H9 (cell line): ENCODE measurements at regions not wholly inside any gene's neighbourhood (a gene's known extent, or its start where the extent isn't known, plus 50 kb on each side); places are given as distances from the start of the nearest gene placed in this dataset.

Experiments used
- DNase-seq: peaks from one replicate; pipeline ENCODE4 v3.0.0-alpha.2; 2017
- H2AFZ ChIP-seq: one replicate; pipeline ENCODE4 v1.6.1; 2013; ENCODE audit warnings: mild to moderate bottlenecking, low read length, control low read depth, moderate library complexity
- H2AK5ac ChIP-seq: 2 replicates; pipeline ENCODE4 v1.6.1; 2013; ENCODE audit warnings: low read length, control low read depth, mixed read lengths; ENCODE audit not compliant: insufficient read length
- H2BK120ac ChIP-seq: one replicate; pipeline ENCODE4 v1.6.1; 2013; ENCODE audit warnings: low read depth, mild to moderate bottlenecking, low read length, control low read depth, inconsistent platforms; ENCODE audit not compliant: poor library complexity, severe bottlenecking
- H2BK12ac ChIP-seq: 2 replicates; pipeline ENCODE4 v1.6.1; 2013; ENCODE audit warnings: low read length, control low read depth, mixed read lengths, low read depth; ENCODE audit not compliant: insufficient read length
- H2BK15ac ChIP-seq: 2 replicates; pipeline ENCODE4 v1.6.1; 2013; ENCODE audit warnings: low read depth, low read length, control low read depth
- H2BK20ac ChIP-seq: one replicate; pipeline ENCODE4 v1.6.1; 2013; ENCODE audit warnings: low read depth, mild to moderate bottlenecking, low read length, control low read depth, inconsistent platforms; ENCODE audit not compliant: poor library complexity, severe bottlenecking
- H2BK5ac ChIP-seq: 2 replicates; pipeline ENCODE4 v1.6.1; 2013; ENCODE audit warnings: low read length, control low read depth, mixed read lengths; ENCODE audit not compliant: insufficient read length
- H3K14ac ChIP-seq: 2 replicates; pipeline ENCODE4 v1.6.1; 2013; ENCODE audit warnings: low read length, control low read depth; ENCODE audit not compliant: insufficient read depth
- H3K18ac ChIP-seq: 2 replicates; pipeline ENCODE4 v1.6.1; 2013; ENCODE audit warnings: low read depth, mild to moderate bottlenecking, mixed read lengths, low read length, control low read depth; ENCODE audit not compliant: insufficient read length
- H3K23ac ChIP-seq: 2 replicates; pipeline ENCODE4 v1.6.1; 2013; ENCODE audit warnings: low read length, control low read depth, mixed read lengths, low read depth; ENCODE audit not compliant: insufficient read length
- H3K23me2 ChIP-seq: 2 replicates; pipeline ENCODE4 v1.6.1; 2013; ENCODE audit warnings: low read depth, mild to moderate bottlenecking, mixed read lengths, low read length, control low read depth; ENCODE audit not compliant: insufficient read length, poor library complexity, severe bottlenecking
- H3K27ac ChIP-seq: 2 replicates; pipeline ENCODE4 v1.5.1; 2013; ENCODE audit warnings: low read length, control low read depth, mixed read lengths, low read depth; ENCODE audit not compliant: insufficient read length
- H3K27me3 ChIP-seq: 2 replicates; pipeline ENCODE4 v1.6.1; 2013; ENCODE audit warnings: low read length, control low read depth, inconsistent platforms; ENCODE audit not compliant: insufficient read depth
- H3K4ac ChIP-seq: 2 replicates; pipeline ENCODE4 v1.6.1; 2013; ENCODE audit warnings: low read depth, mild to moderate bottlenecking, control low read depth, inconsistent platforms, low read length, moderate library complexity
- H3K4me1 ChIP-seq: 2 replicates; pipeline ENCODE4 v1.6.1; 2013; ENCODE audit warnings: low read length, control low read depth, inconsistent platforms; ENCODE audit not compliant: insufficient read depth
- H3K4me2 ChIP-seq: 2 replicates; pipeline ENCODE4 v1.6.1; 2013; ENCODE audit warnings: low read length, control low read depth, mixed read lengths; ENCODE audit not compliant: insufficient read length, insufficient read depth
- H3K56ac ChIP-seq: 2 replicates; pipeline ENCODE4 v1.6.1; 2013; ENCODE audit warnings: low read depth, mild to moderate bottlenecking, mixed read lengths, low read length, control low read depth; ENCODE audit not compliant: insufficient read length
- H3K79me1 ChIP-seq: 2 replicates; pipeline ENCODE4 v1.6.1; 2013; ENCODE audit warnings: low read depth, mild to moderate bottlenecking, moderate library complexity, low read length, control low read depth, inconsistent platforms; ENCODE audit not compliant: insufficient read depth, poor library complexity, severe bottlenecking
- H3K79me2 ChIP-seq: 2 replicates; pipeline ENCODE4 v1.6.1; 2013; ENCODE audit warnings: low read length, control low read depth, inconsistent platforms; ENCODE audit not compliant: insufficient read depth
- H3K9ac ChIP-seq: 2 replicates; pipeline ENCODE4 v1.6.1; 2013; ENCODE audit warnings: low read length, control low read depth, mixed read lengths; ENCODE audit not compliant: insufficient read length; ENCODE audit errors: extremely low read depth
- H3K9me3 ChIP-seq: one replicate; pipeline ENCODE4 v1.6.1; 2013; ENCODE audit warnings: low read depth, low read length, inconsistent platforms; ENCODE audit not compliant: control insufficient read depth
- H3T11ph ChIP-seq: one replicate; pipeline ENCODE4 v1.6.1; 2013; ENCODE audit warnings: mild to moderate bottlenecking, low read length, control low read depth, inconsistent platforms
- H4K20me1 ChIP-seq: one replicate; pipeline ENCODE4 v1.6.1; 2013; ENCODE audit not compliant: control insufficient read depth, insufficient read length, insufficient read depth
- H4K5ac ChIP-seq: 2 replicates; pipeline ENCODE4 v1.6.1; 2013; ENCODE audit warnings: low read depth, mild to moderate bottlenecking, mixed read lengths, low read length, control low read depth; ENCODE audit not compliant: insufficient read length
- H4K8ac ChIP-seq: replicated peaks from 2 replicates; pipeline ENCODE4 v1.6.1; 2013; ENCODE audit warnings: low read length, control low read depth, mixed read lengths, low read depth; ENCODE audit not compliant: insufficient read length
- H4K91ac ChIP-seq: 2 replicates; pipeline ENCODE4 v1.6.1; 2013; ENCODE audit warnings: low read depth, mild to moderate bottlenecking, moderate library complexity, mixed read lengths, low read length, control low read depth; ENCODE audit not compliant: insufficient read length
- H3K27ac Mint-ChIP-seq, 3 experiments: 2 replicates in 2 of 3; 3 replicates in 1 of 3; pipeline ENCODE4 v1.8.0; 2020 to 2021; ENCODE audit warnings: mixed read lengths in 3 of 3, mild to moderate bottlenecking in 1 of 3, moderate library complexity in 1 of 3
- H3K27me3 Mint-ChIP-seq: 2 replicates; pipeline ENCODE4 v1.8.0; 2021; ENCODE audit warnings: low read depth, mild to moderate bottlenecking, moderate library complexity, mixed read lengths
- H3K36me3 Mint-ChIP-seq, 3 experiments: 2 replicates in 2 of 3; 3 replicates in 1 of 3; pipeline ENCODE4 v1.8.0; 2020 to 2021; ENCODE audit warnings: low read depth in 3 of 3, mixed read lengths in 3 of 3; ENCODE audit not compliant: insufficient read depth in 1 of 3
- H3K4me1 Mint-ChIP-seq, 2 experiments: 2 replicates each; pipeline ENCODE4 v1.8.0; 2020; ENCODE audit warnings: mixed read lengths in 2 of 2
- H3K4me3 Mint-ChIP-seq, 2 experiments: 2 replicates in 1 of 2; 3 replicates in 1 of 2; pipeline ENCODE4 v1.8.0; 2020 to 2021; ENCODE audit warnings: mild to moderate bottlenecking in 2 of 2, mixed read lengths in 2 of 2, moderate library complexity in 1 of 2
- H3K9me3 Mint-ChIP-seq, 2 experiments: 2 replicates in 1 of 2; 3 replicates in 1 of 2; pipeline ENCODE4 v1.8.0; 2020; ENCODE audit warnings: mild to moderate bottlenecking in 2 of 2, mixed read lengths in 2 of 2, moderate library complexity in 1 of 2
- WGBS: extraction: QIAGEN DNeasy Blood & Tissue Kit; methylation state at CpG from one replicate; pipeline ENCODE4 v1.1.7; 2013; ENCODE audit warnings: missing lambda C conversion rate, low lambda C conversion rate, mixed read lengths; ENCODE audit not compliant: insufficient read length; ENCODE audit errors: extremely low coverage; 5-methylcytosine and 5-hydroxymethylcytosine counted together
- TF ChIP-seq, protein P1 (sequence below): fragments of 200-600 bp; sonication (generic); conservative IDR thresholded peaks from 3 replicates; pipeline ENCODE4 v1.8.0; 2021; ENCODE audit warnings: antibody characterized with exemption, mild to moderate bottlenecking

DNA sequence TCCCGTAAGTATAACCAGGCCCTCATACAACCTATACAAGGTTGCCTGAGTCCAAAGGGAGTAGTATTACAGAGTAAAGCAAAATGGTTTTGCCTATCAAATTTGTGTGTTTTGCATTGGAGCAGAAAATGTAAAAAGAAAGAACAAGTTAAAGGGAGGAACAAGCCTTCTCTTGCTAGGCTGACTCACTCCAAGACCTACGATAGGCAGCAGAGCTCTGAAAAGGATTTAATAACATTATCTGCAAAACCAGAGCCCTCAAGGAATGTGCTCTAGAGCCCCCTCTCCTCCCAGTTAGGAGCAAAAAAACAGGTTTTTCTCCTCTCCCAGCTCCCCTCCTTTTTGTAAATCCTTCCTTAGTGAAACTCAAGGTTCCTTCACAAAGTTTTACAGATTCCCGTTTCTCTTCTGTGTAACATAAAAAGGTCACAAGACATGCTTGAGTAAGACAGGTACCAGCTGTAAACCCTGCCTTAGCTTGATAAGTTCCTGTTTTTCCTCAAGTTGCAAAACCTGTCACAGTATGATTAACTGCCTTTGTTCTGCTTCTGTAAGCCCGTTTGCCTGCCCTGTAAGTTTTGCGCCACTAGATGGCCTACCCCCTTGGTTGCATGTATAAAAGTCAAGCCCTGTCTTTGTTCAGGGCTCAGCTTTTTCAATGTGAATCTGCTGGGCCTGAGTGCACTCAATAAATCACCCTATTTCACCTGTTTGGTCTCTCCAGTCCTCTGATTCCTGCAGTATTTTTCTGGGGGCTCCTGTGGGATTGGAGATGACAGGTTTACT lies 498.2 kb downstream of the KCNA4 start:
- H3K18ac ChIP-seq: no peak overlapping the region
- H2BK20ac ChIP-seq: no peak overlapping the region
- Mint-ChIP-seq H3K36me3 (peaks cover 20 to 33% (median 29%) of the 10 kb centered on the region in 3 experiments), H3K27me3 (peaks cover 3% of the 10 kb centered on the region), H3K27ac (no peak overlapping the region), H3K9me3 (peaks cover 37 to 45% of the 10 kb centered on the region in 2 experiments), H3K4me3 (no peak overlapping the region), H3K4me1 (peaks cover 2 to 3% of the 10 kb centered on the region in 2 experiments; a peak in 2 of 4 replicates)
- H2AK5ac ChIP-seq: no peak overlapping the region
- no peak overlapping the region for H2BK120ac ChIP-seq
- no peak overlapping the region for H2BK15ac ChIP-seq
- no peak overlapping the region for H3K4me2 ChIP-seq
- H2BK12ac ChIP-seq: no peak overlapping the region
- no peaks in the 10 kb centered on the region; the same call in 1 of the 2 replicates for H3K4me1 ChIP-seq
- H3K23me2 ChIP-seq: no peaks in the 10 kb centered on the region
- H3T11ph ChIP-seq: no peak overlapping the region
- H3K79me1 ChIP-seq: no peaks in the 10 kb centered on the region
- H3K27me3 ChIP-seq: no peaks in the 10 kb centered on the region
- H4K20me1 ChIP-seq: no peaks in the 10 kb centered on the region
- H4K8ac ChIP-seq: no peak overlapping the region
- no peak overlapping the region for H2AFZ ChIP-seq
- peak; percentile 47 for DNase-seq
- H3K14ac ChIP-seq: no peak overlapping the region
- H3K4ac ChIP-seq: no peak overlapping the region
- WGBS: no CpG with 5 or more reads among the region's 5 CpGs
- no peak overlapping the region for H3K9ac ChIP-seq
- TF ChIP-seq, protein P1, sequence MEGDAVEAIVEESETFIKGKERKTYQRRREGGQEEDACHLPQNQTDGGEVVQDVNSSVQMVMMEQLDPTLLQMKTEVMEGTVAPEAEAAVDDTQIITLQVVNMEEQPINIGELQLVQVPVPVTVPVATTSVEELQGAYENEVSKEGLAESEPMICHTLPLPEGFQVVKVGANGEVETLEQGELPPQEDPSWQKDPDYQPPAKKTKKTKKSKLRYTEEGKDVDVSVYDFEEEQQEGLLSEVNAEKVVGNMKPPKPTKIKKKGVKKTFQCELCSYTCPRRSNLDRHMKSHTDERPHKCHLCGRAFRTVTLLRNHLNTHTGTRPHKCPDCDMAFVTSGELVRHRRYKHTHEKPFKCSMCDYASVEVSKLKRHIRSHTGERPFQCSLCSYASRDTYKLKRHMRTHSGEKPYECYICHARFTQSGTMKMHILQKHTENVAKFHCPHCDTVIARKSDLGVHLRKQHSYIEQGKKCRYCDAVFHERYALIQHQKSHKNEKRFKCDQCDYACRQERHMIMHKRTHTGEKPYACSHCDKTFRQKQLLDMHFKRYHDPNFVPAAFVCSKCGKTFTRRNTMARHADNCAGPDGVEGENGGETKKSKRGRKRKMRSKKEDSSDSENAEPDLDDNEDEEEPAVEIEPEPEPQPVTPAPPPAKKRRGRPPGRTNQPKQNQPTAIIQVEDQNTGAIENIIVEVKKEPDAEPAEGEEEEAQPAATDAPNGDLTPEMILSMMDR: peak; percentile 63
- no peak overlapping the region for H3K23ac ChIP-seq
- no peak overlapping the region for H3K56ac ChIP-seq
- peaks cover 18% of the 10 kb centered on the region for H3K9me3 ChIP-seq
- H2BK5ac ChIP-seq: no peak overlapping the region
- no peak overlapping the region for H4K5ac ChIP-seq
- no peak overlapping the region for H3K27ac ChIP-seq
- no peaks in the 10 kb centered on the region for H3K79me2 ChIP-seq
- no peak overlapping the region for H4K91ac ChIP-seq
